ENCODE measurements at regions not wholly inside any gene's neighbourhood (a gene's known extent, or its start where the extent isn't known, plus 50 kb on each side); places are given as distances from the start of the nearest gene placed in this dataset.

- H4K20me1 ChIP-seq (ENCODE audit: insufficient read depth): no peaks in the 10 kb centered on the region
- no peaks in the 10 kb centered on the region for H3K9me2 ChIP-seq
- H3K27ac ChIP-seq (ENCODE audit: low read depth in 2 of 2, low read length in 1 of 2): no peak overlapping the region
- no peaks in the 10 kb centered on the region for H3K36me3 ChIP-seq (replicated peaks in 1 of 2; ENCODE audit: control insufficient read depth in 1 of 2, insufficient read depth in 2 of 2, low read length in 1 of 2)
- H3K9ac ChIP-seq: no peak overlapping the region
- no peak for DNase-seq
- H3K4me1 ChIP-seq (ENCODE audit: control insufficient read depth in 1 of 2, insufficient read depth in 2 of 2, low read depth in 1 of 2, low read length in 1 of 2): no peaks in the 10 kb centered on the region
- H3F3A ChIP-seq (replicated peaks; ENCODE audit: insufficient read depth): no peaks in the 10 kb centered on the region
- TF ChIP-seq ELF1 (IDR thresholded peaks at IDR 0.05) (no peak), YY1 (IDR thresholded peaks at IDR 0.05; ENCODE audit: low read depth) (no peak), RXRA (IDR thresholded peaks at IDR 0.05; ENCODE audit: borderline replicate concordance, low read depth) (no peak), FOSL2 (IDR thresholded peaks at IDR 0.05; ENCODE audit: borderline replicate concordance, low read depth) (no peak), NFIC (IDR thresholded peaks at IDR 0.05; ENCODE audit: borderline replicate concordance) (no peak), GABPA (IDR thresholded peaks at IDR 0.05; ENCODE audit: low read depth) (no peak)
- no peaks in the 10 kb centered on the region for H3K79me2 ChIP-seq (ENCODE audit: insufficient read depth)
- no peaks in the 10 kb centered on the region for H3K27me3 ChIP-seq (ENCODE audit: insufficient read depth)
- no peaks in the 10 kb centered on the region for H3K9me3 ChIP-seq
- POLR2A ChIA-PET: no interaction called here
- no peak overlapping the region for H3K4me3 ChIP-seq (ENCODE audit: low read depth in 2 of 2, low read length in 1 of 2)
- 49% methylated on average over 3 of the region's 3 CpGs for WGBS (ENCODE audit: low lambda C conversion rate)
- CTCF ChIA-PET: interaction anchor here (0.7 to 2.4 kb wide), 9 partner anchors 9 to 1352 kb away, joined by 3 to 12 read pairs (median 4); no protein-coding TSS in a partner anchor
- no peak overlapping the region for H2AFZ ChIP-seq (ENCODE audit: low read depth)
- H3K4me2 ChIP-seq: no peak overlapping the region
Measured at GRCh38 chr5:15103864-15104263, 232.3 kb upstream of the ANKH start.

- H3K79me2 ChIP-seq (ENCODE audit: insufficient read depth): no peaks in the 10 kb centered on the region
- no peaks in the 10 kb centered on the region for H3K36me3 ChIP-seq (replicated peaks in 1 of 2; ENCODE audit: control insufficient read depth in 1 of 2, insufficient read depth in 2 of 2, low read length in 1 of 2)
- no peak overlapping the region for H3K9ac ChIP-seq
- POLR2A ChIA-PET: no interaction called here
- TF ChIP-seq CTCF (IDR thresholded peaks at IDR 0.05): no peak
- TF ChIP-seq SMC3 (IDR thresholded peaks at IDR 0.05; ENCODE audit: low read depth, low read length): no peak
- no peak for TF ChIP-seq EZH2phosphoT487 (IDR thresholded peaks at IDR 0.05; ENCODE audit: borderline replicate concordance, low read depth)
- no peak for TF ChIP-seq FOXM1 (IDR thresholded peaks at IDR 0.05; ENCODE audit: low read depth)
- TF ChIP-seq EP300 (IDR thresholded peaks at IDR 0.05; ENCODE audit: borderline replicate concordance in 1 of 2, low read depth in 1 of 2, low read length in 1 of 2): no peak
- no peak for TF ChIP-seq ZBTB33 (IDR thresholded peaks at IDR 0.05; ENCODE audit: borderline replicate concordance, low read depth)
- TF ChIP-seq NFIC (IDR thresholded peaks at IDR 0.05; ENCODE audit: borderline replicate concordance): no peak
- no peak for TF ChIP-seq POLR2AphosphoS5 (IDR thresholded peaks at IDR 0.05; ENCODE audit: low read depth, low read length)
- no peak for TF ChIP-seq SIN3A (IDR thresholded peaks at IDR 0.05; ENCODE audit: borderline replicate concordance, low read depth, low read length)
- no peak for TF ChIP-seq ELF1 (IDR thresholded peaks at IDR 0.05)
- TF ChIP-seq MAX (IDR thresholded peaks at IDR 0.05; ENCODE audit: low read depth): no peak
- TF ChIP-seq REST (IDR thresholded peaks at IDR 0.05; ENCODE audit: low read depth, low read length): no peak
- TF ChIP-seq RXRA (IDR thresholded peaks at IDR 0.05; ENCODE audit: borderline replicate concordance, low read depth): no peak
- TF ChIP-seq CHD2 (IDR thresholded peaks at IDR 0.05; ENCODE audit: low read length, partially characterized antibody): no peak
- no peak for TF ChIP-seq MXI1 (IDR thresholded peaks at IDR 0.05; ENCODE audit: low read depth, low read length)
- TF ChIP-seq RAD21 (IDR thresholded peaks at IDR 0.05; ENCODE audit: low read length): no peak
- no peak for TF ChIP-seq FOXJ3 (CRISPR knock-in tag; IDR thresholded peaks at IDR 0.05)
- TF ChIP-seq NRF1 (IDR thresholded peaks at IDR 0.05; ENCODE audit: low read depth, low read length): no peak
- TF ChIP-seq TEAD4 (IDR thresholded peaks at IDR 0.05; ENCODE audit: borderline replicate concordance, insufficient read depth): no peak
- H3K9me3 ChIP-seq: no peaks in the 10 kb centered on the region
- no peaks in the 10 kb centered on the region for H3K4me1 ChIP-seq (ENCODE audit: control insufficient read depth in 1 of 2, insufficient read depth in 2 of 2, low read depth in 1 of 2, low read length in 1 of 2)
- H3F3A ChIP-seq (replicated peaks; ENCODE audit: insufficient read depth): no peaks in the 10 kb centered on the region
- no peak overlapping the region for H2AFZ ChIP-seq (ENCODE audit: low read depth)
- H3K9me2 ChIP-seq: no peaks in the 10 kb centered on the region
- CTCF ChIA-PET: interaction anchor here (1.1 to 2.4 kb wide), 5 partner anchors 9 to 892 kb away, joined by 3 to 12 read pairs (median 7); no protein-coding TSS in a partner anchor
- no peaks in the 10 kb centered on the region for H3K27me3 ChIP-seq (ENCODE audit: insufficient read depth)
- H3K4me2 ChIP-seq: no peak overlapping the region
- no peaks in the 10 kb centered on the region for H4K20me1 ChIP-seq (ENCODE audit: insufficient read depth)
- WGBS (ENCODE audit: low lambda C conversion rate): 16% methylated on average over 5 of the region's 5 CpGs
- DNase-seq: no peak
- no peak overlapping the region for H3K27ac ChIP-seq (ENCODE audit: low read depth in 2 of 2, low read length in 1 of 2)
- H3K4me3 ChIP-seq (ENCODE audit: low read depth in 2 of 2, low read length in 1 of 2): no peak overlapping the region
Measured at GRCh38 chr5:15103130-15103529, 231.6 kb upstream of the ANKH start.

Data from SK-N-SH (cell line).